A673 (cell line): ENCODE measurements at regions not wholly inside any gene's neighbourhood (a gene's known extent, or its start where the extent isn't known, plus 50 kb on each side); places are given as distances from the start of the nearest gene placed in this dataset.

Experiments used
- BruUV-seq: library from RNA; stranded (reverse); fragments of 400-500 nt; replicated peaks from 2 replicates; lab custom pipeline; 2021; lab: Mats Ljungman, UMichigan
- CTCF ChIA-PET: fragments of 300-600 bp; sonication (Branson Sonifier 250); formaldehyde crosslinking; loops from one replicate; lab custom pipeline; 2022; ENCODE audit warnings: antibody characterized with exemption; lab: Charles Lee
- POLR2A ChIA-PET: fragments of 300-600 bp; sonication (Branson Sonifier 250); formaldehyde crosslinking; loops from one replicate; lab custom pipeline; 2022; ENCODE audit warnings: antibody characterized with exemption; ENCODE audit not compliant: low non-redundant PET; lab: Charles Lee
- DNase-seq: peaks from one replicate; pipeline ENCODE4 v3.0.0-alpha.2; 2015; ENCODE audit warnings: low spot score
- H3K27ac ChIP-seq: fragments of 200-600 bp; sonication (generic); 2 replicates; pipeline ENCODE4 v1.5.1; 2016; ENCODE audit warnings: mixed run types, low read depth, mild to moderate bottlenecking, mixed read lengths, antibody characterized with exemption, low read length; ENCODE audit not compliant: poor library complexity, severe bottlenecking
- H3K27me3 ChIP-seq: fragments of 200-600 bp; sonication (generic); replicated peaks from 2 replicates; pipeline ENCODE4 v1.6.1; 2017; ENCODE audit warnings: mixed run types, low read depth, mild to moderate bottlenecking, mixed read lengths, antibody characterized with exemption, low read length; ENCODE audit not compliant: insufficient read depth, poor library complexity
- H3K36me3 ChIP-seq: fragments of 200-600 bp; sonication (generic); 2 replicates; pipeline ENCODE4 v1.6.1; 2016; ENCODE audit warnings: mixed run types, mild to moderate bottlenecking, mixed read lengths, antibody characterized with exemption, low read length; ENCODE audit not compliant: insufficient read depth, poor library complexity, severe bottlenecking
- H3K4me1 ChIP-seq: fragments of 200-600 bp; sonication (generic); 2 replicates; pipeline ENCODE4 v1.6.1; 2017; ENCODE audit warnings: mixed run types, mild to moderate bottlenecking, mixed read lengths, antibody characterized with exemption, low read length; ENCODE audit not compliant: insufficient read depth, poor library complexity, severe bottlenecking
- H3K4me3 ChIP-seq: fragments of 200-600 bp; sonication (generic); 2 replicates; pipeline ENCODE4 v1.5.1; 2016; ENCODE audit warnings: low read depth, mixed run types, mild to moderate bottlenecking, mixed read lengths, low read length; ENCODE audit not compliant: poor library complexity, severe bottlenecking
- H3K9me3 ChIP-seq: fragments of 200-600 bp; sonication (generic); 2 replicates; pipeline ENCODE4 v1.6.1; 2016; ENCODE audit warnings: mixed run types, low read depth, mild to moderate bottlenecking, mixed read lengths, antibody characterized with exemption, low read length; ENCODE audit not compliant: poor library complexity, severe bottlenecking
- EZH2 ChIP-seq: fragments of 200-600 bp; sonication (generic); IDR thresholded peaks from 2 replicates; pipeline ENCODE4 v1.6.1; 2017; ENCODE audit warnings: borderline replicate concordance, low read depth, mild to moderate bottlenecking, mixed read lengths, antibody characterized with exemption, low read length; ENCODE audit not compliant: poor library complexity, severe bottlenecking
- intact Hi-C: fragments of 100-400 bp; cut with micrococcal nuclease; formaldehyde crosslinking; loops from one replicate; pipeline ENCODE4 v1.10.0; 2022; ENCODE audit not compliant: unreplicated experiment
- TF ChIP-seq, protein P1 (sequence below): fragments of 300-800, 200-600 bp; sonication (generic); conservative IDR thresholded peaks from 2 replicates; pipeline ENCODE4 v1.5.1; 2017; ENCODE audit warnings: low read depth, mild to moderate bottlenecking, antibody characterized with exemption, low read length, moderate library complexity, mixed read lengths

GRCh38 chr9:124182741-124183140 is 75.0 kb upstream of the NEK6 start:
- no peak overlapping the region for H3K27ac ChIP-seq
- TF ChIP-seq, protein P1, sequence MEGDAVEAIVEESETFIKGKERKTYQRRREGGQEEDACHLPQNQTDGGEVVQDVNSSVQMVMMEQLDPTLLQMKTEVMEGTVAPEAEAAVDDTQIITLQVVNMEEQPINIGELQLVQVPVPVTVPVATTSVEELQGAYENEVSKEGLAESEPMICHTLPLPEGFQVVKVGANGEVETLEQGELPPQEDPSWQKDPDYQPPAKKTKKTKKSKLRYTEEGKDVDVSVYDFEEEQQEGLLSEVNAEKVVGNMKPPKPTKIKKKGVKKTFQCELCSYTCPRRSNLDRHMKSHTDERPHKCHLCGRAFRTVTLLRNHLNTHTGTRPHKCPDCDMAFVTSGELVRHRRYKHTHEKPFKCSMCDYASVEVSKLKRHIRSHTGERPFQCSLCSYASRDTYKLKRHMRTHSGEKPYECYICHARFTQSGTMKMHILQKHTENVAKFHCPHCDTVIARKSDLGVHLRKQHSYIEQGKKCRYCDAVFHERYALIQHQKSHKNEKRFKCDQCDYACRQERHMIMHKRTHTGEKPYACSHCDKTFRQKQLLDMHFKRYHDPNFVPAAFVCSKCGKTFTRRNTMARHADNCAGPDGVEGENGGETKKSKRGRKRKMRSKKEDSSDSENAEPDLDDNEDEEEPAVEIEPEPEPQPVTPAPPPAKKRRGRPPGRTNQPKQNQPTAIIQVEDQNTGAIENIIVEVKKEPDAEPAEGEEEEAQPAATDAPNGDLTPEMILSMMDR: no peak
- TF ChIP-seq EZH2: no peak
- no TSS peak for BruUV-seq
- H3K9me3 ChIP-seq: no peaks in the 10 kb centered on the region
- DNase-seq: no peak
- no peaks in the 10 kb centered on the region for H3K4me1 ChIP-seq
- peaks cover 62% of the 10 kb centered on the region for H3K27me3 ChIP-seq
- intact Hi-C loops: no loop called here
- H3K36me3 ChIP-seq: no peaks in the 10 kb centered on the region
- H3K4me3 ChIP-seq: no peak overlapping the region
- ChIA-PET CTCF (no interaction called here), POLR2A (no interaction called here)

DNA sequence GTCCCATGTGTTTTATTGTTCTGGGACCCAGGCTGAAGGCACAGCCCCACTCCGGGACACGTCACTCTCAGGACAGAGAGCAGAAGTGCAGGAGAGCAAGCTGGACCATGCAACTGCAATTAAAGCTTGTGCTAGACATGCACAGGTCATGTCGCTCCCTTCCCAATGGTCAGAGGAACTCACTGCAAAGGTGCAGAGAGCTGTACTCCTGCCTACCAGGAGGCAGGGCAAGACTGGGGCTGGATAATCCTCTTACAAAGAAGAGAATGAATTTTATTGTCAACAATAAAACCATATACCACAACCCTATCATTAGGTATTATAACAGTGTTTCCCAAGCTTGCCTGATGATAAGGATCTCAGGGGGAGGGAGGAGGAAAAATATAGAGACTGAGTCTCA is 74.0 kb upstream of the NEK6 start:
- intact Hi-C loops: no loop called here
- no TSS peak for BruUV-seq
- Histone ChIP-seq H3K27ac (no peak overlapping the region), H3K4me3 (no peak overlapping the region), H3K4me1 (no peaks in the 10 kb centered on the region), H3K9me3 (no peaks in the 10 kb centered on the region), H3K27me3 (peaks cover 62% of the 10 kb centered on the region), H3K36me3 (no peaks in the 10 kb centered on the region)
- ChIA-PET POLR2A (no interaction called here), CTCF (no interaction called here)
- TF ChIP-seq EZH2: no peak
- TF ChIP-seq, protein P1: no peak
- DNase-seq: no peak

DNA sequence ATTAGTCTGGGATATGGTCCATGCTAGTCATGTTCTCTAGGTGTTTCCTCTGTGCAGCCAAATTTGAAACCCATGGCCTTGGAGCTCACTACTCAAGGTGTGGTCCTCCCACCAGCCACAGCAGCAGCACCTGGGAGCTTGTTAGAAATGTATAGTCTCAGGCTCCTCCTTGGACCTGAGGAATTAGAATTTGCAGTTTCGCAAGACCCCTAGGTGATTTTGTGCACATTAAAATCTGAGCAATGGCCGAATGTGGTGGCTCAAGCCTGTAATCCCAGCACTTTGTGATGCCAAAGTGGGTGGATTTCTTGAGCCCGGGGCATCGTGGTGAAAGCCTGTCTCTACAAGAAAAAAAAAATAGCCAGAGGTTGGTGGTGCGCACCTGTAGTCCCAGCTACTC is 72.3 kb upstream of the NEK6 start:
- H3K36me3 ChIP-seq: no peaks in the 10 kb centered on the region
- BruUV-seq: no TSS peak
- intact Hi-C loops: no loop called here
- peaks cover 47% of the 10 kb centered on the region for H3K27me3 ChIP-seq
- ChIA-PET POLR2A (no interaction called here), CTCF (no interaction called here)
- H3K4me1 ChIP-seq: no peaks in the 10 kb centered on the region
- TF ChIP-seq EZH2: no peak
- TF ChIP-seq, protein P1: no peak
- no peak for DNase-seq
- H3K9me3 ChIP-seq: no peaks in the 10 kb centered on the region
- H3K4me3 ChIP-seq: no peak overlapping the region
- no peak overlapping the region for H3K27ac ChIP-seq
